Stimulated activated CD8-positive, alpha-beta memory T cell treated with anti-CD3 and anti-CD28 coated beads, Interleukin-7, amount 100 ng/mL, for 48 hours (primary cell): ENCODE measurements at regions not wholly inside any gene's neighbourhood (a gene's known extent, or its start where the extent isn't known, plus 50 kb on each side); places are given as distances from the start of the nearest gene placed in this dataset.

ENCODE experiments used
- DNase-seq, 2 donors: peaks; one replicate each; pipeline ENCODE4 v3.0.0-alpha.2; 2020; ENCODE audit warnings: low read depth in 1 of 2; ENCODE audit errors: extremely low read depth in 1 of 2

GRCh38 chr2:21280793-21281192, 157.0 kb downstream of the TDRD15 start:
- no peak for DNase-seq

- no peak for DNase-seq
Measured at GRCh38 chr2:21281384-21281783, 157.6 kb downstream of the TDRD15 start.

GRCh38 chr2:21281791-21282514, 158.2 kb downstream of the TDRD15 start:
- no peak for DNase-seq

GRCh38 chr2:21282515-21282898, 158.7 kb downstream of the TDRD15 start:
- no peak for DNase-seq

GRCh38 chr2:21288299-21288698, 164.5 kb downstream of the TDRD15 start:
- DNase-seq: no peak

GRCh38 chr2:21288739-21289520, 165.2 kb downstream of the TDRD15 start:
- no peak for DNase-seq

GRCh38 chr2:21289551-21289950, 165.8 kb downstream of the TDRD15 start:
- DNase-seq: no peak

- DNase-seq: no peak
Measured at GRCh38 chr2:21289989-21290388, 166.2 kb downstream of the TDRD15 start.

- no peak for DNase-seq
Measured at GRCh38 chr2:21291426-21291825, 167.7 kb downstream of the TDRD15 start.

GRCh38 chr2:21294446-21294845, 170.7 kb downstream of the TDRD15 start:
- no peak for DNase-seq

GRCh38 chr2:21299411-21299810, 175.6 kb downstream of the TDRD15 start:
- no peak for DNase-seq

- no peak for DNase-seq
Measured at GRCh38 chr2:21301871-21302455, 178.2 kb downstream of the TDRD15 start.

GRCh38 chr2:21303876-21304275, 180.1 kb downstream of the TDRD15 start:
- no peak for DNase-seq

- DNase-seq: no peak
Measured at GRCh38 chr2:21305581-21305980, 181.8 kb downstream of the TDRD15 start.

- no peak for DNase-seq
Measured at GRCh38 chr2:21306235-21306634, 182.5 kb downstream of the TDRD15 start.

- DNase-seq: no peak
Measured at GRCh38 chr2:21307037-21307436, 183.3 kb downstream of the TDRD15 start.

- no peak for DNase-seq
Measured at GRCh38 chr2:21310493-21310892, 186.7 kb downstream of the TDRD15 start.

- DNase-seq: no peak
Measured at GRCh38 chr2:21314322-21314835, 190.6 kb downstream of the TDRD15 start.

- peak in 1 of 2 donors; percentile 8 for DNase-seq
Measured at GRCh38 chr2:21317131-21317530, 193.4 kb downstream of the TDRD15 start.

- no peak for DNase-seq
Measured at GRCh38 chr2:21318263-21318662, 194.5 kb downstream of the TDRD15 start.

- no peak for DNase-seq
Measured at GRCh38 chr2:21326152-21326551, 202.4 kb downstream of the TDRD15 start.

- DNase-seq: no peak
Measured at GRCh38 chr2:21328177-21328576, 204.4 kb downstream of the TDRD15 start.
